Choroid plexus epithelial cell (primary cell): ENCODE measurements at regions not wholly inside any gene's neighbourhood (a gene's known extent, or its start where the extent isn't known, plus 50 kb on each side); places are given as distances from the start of the nearest gene placed in this dataset.

Experiments used
- DNase-seq: peaks from one replicate; pipeline ENCODE4 v3.0.0-alpha.2; 2010; ENCODE audit warnings: low read depth
- H3K4me3 ChIP-seq: 2 replicates; pipeline ENCODE4 v1.5.1; 2011; ENCODE audit warnings: low read depth, mild to moderate bottlenecking, control low read depth, low read length, moderate library complexity
- TF ChIP-seq, protein P1 (sequence below): conservative IDR thresholded peaks from 2 replicates; pipeline ENCODE4 v1.5.1; 2011; ENCODE audit warnings: low read depth, mild to moderate bottlenecking, control low read depth, inconsistent platforms, low read length, moderate library complexity

DNA sequence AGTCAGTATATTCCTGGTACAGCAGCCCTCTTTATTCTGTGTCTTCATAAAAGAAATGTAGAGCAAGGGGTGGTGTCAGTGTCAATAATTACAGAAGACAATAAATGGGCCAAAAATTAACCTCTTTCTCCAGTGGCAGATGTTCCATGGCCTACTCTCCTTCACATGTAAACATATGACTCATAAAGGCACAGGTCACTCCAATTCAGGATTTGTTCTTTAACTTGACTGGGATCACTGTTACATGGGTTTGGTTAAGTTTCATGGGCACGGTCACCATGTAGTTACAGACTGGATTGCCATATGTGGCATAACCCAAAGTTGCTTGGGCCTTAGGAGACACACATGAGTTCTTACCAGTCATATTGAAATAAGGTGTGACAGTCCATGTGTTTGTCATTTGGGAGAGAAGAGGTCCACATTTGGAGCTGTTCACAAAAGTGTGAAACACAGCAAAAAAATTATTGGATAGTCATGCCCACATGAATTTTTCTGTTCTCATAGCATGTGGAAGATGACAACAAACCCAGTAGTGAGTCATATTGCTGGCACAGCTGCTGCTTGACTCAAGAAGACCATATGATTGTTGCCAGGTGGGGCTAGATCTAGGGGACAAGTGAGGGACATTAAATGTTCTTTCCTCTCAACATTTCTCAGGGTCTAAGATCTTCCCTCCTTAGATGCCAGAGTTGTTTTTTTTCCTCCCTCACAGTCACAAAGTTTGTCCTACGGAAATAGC, 68.1 kb upstream of the HTR2A start:
- no peak overlapping the region for H3K4me3 ChIP-seq
- DNase-seq: peak; percentile 32
- TF ChIP-seq, protein P1, sequence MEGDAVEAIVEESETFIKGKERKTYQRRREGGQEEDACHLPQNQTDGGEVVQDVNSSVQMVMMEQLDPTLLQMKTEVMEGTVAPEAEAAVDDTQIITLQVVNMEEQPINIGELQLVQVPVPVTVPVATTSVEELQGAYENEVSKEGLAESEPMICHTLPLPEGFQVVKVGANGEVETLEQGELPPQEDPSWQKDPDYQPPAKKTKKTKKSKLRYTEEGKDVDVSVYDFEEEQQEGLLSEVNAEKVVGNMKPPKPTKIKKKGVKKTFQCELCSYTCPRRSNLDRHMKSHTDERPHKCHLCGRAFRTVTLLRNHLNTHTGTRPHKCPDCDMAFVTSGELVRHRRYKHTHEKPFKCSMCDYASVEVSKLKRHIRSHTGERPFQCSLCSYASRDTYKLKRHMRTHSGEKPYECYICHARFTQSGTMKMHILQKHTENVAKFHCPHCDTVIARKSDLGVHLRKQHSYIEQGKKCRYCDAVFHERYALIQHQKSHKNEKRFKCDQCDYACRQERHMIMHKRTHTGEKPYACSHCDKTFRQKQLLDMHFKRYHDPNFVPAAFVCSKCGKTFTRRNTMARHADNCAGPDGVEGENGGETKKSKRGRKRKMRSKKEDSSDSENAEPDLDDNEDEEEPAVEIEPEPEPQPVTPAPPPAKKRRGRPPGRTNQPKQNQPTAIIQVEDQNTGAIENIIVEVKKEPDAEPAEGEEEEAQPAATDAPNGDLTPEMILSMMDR: no peak

- H3K4me3 ChIP-seq: no peak overlapping the region
Observed at GRCh38 chr13:46963904-46964303, 67.1 kb upstream of the HTR2A start.

DNA sequence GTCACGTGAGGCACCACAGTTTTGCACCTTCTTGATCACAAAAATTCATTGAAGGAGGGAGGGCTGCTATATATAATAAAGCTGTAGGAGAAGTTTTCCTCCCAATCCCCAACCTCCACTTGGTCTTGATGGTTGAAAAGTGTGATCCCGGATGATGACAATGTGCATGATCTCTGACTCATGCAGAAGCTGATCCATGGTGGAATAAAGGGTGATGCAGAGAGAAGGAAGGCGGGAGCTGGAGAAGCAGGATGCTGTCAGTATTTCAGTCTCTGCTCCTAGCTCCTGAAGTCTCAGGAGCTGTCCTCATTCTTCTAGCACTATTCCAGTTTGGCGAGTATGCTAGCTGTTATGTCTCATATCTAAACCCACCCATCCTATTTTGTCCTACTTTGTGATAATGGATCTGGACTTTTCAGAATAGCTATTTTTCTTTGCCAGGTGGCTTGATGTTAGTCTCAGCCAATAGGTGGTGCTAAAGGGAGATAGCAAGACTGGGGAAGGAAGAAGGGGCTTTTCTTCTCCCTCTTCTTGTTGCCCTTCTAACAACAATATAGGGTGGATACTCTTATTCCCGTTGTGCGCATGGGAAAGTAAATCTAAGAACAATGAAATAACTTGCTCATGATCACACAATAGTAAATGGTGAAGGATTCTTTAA, 65.6 kb upstream of the HTR2A start:
- DNase-seq: peak; percentile 41
- H3K4me3 ChIP-seq: no peak overlapping the region
- TF ChIP-seq, protein P1: peak; percentile 62

More at GRCh38 chr13:46963904-46964303, 67.1 kb upstream of the HTR2A start:
- TF ChIP-seq, protein P1: no peak
- DNase-seq: no peak

- no peak overlapping the region for H3K4me3 ChIP-seq
- peak; percentile 89 for DNase-seq
- TF ChIP-seq, protein P1: no peak
Observed at GRCh38 chr13:46961719-46962118, 64.9 kb upstream of the HTR2A start.

- DNase-seq: no peak
- no peak overlapping the region for H3K4me3 ChIP-seq
- TF ChIP-seq, protein P1: no peak
Observed at GRCh38 chr13:46953941-46954340, 57.1 kb upstream of the HTR2A start.

GRCh38 chr13:46953331-46953730, 56.5 kb upstream of the HTR2A start:
- no peak for DNase-seq
- TF ChIP-seq, protein P1: no peak
- H3K4me3 ChIP-seq: no peak overlapping the region

DNA sequence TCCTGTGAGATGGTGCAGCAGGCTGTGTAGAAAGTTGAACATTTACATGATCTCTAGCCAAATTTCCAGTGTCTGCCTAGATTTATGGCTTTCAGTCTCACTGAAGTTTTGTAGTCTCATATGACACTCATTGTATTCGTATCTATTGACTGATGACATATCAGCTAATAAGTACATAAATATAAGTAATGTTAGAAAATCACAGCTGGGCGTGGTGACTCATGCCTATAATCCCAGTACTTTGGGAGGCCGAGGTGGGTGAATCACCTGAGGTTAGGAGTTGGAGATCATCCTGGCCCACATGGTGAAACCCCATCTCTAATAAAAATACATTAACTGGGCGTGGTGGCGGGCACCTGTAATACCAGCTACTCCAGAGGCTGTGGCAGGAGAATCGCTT, 54.7 kb upstream of the HTR2A start:
- H3K4me3 ChIP-seq: no peak overlapping the region
- no peak for DNase-seq
- TF ChIP-seq, protein P1: no peak
